GM19452 (cell line): ENCODE measurements at regions not wholly inside any gene's neighbourhood (a gene's known extent, or its start where the extent isn't known, plus 50 kb on each side); places are given as distances from the start of the nearest gene placed in this dataset.

Source experiments
- ATAC-seq: cut with Tn5 transposase; IDR thresholded peaks from one replicate; pipeline ENCODE4 v1.9.1; 2021; ENCODE audit not compliant: unreplicated experiment

DNA sequence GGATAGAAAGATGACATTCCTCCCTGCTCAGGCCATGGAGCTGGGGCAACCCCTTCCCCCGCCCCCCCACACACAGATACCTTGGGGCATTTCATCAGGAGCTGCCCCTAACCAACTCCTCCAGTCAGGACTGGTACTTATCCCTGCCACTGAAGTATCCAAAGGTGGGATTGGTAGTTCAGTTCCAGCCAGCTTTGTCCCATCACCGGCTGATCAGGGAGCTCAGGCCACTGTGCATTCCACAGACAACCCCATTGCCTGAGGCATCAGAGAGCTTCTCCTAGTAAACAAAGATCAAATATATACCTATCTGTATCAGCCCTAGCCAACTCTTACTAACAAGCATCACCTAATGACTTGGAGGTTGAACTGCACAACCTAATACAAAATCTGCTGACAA is 218.2 kb upstream of the FMR1 start:
- ATAC-seq = no peak

DNA sequence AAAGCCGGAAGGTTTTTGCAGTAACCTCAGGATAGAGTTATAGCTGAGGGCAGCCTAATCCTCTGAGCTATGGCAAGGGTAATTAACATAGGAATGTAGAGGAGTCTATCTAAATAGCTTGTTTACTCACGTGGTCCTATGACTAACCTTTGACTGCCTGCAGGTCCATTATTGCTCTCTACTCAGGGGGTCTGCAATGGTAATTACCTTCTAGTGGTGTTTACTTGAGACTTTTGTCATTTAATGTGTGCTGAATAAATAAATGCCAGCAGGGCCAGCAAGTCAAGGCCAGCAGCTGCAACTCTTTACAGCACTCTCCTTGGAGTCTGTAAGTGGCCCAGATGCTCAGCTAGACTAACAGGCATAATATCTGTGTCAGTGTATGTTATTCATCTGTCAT is 212.7 kb upstream of the FMR1 start:
- no peak for ATAC-seq

DNA sequence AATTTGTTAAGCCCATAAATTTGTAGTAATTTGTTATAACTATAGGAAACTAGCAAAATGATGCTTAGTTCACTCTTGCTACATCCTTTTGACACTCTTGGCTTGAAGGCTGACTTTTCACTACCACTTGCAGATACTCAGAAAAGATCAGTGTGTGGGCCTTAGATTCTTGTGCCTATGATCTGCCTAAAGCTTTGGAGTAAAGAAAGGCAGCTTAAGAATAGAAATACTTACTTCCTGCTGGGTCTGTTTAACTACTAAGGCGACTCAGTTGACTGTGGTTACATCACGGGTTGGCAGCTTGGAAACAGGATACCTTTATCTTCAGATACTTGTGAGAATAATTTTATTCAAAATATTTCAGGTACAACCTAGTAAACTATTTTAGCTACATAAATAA is 201.4 kb upstream of the FMR1 start:
- ATAC-seq = no peak

DNA sequence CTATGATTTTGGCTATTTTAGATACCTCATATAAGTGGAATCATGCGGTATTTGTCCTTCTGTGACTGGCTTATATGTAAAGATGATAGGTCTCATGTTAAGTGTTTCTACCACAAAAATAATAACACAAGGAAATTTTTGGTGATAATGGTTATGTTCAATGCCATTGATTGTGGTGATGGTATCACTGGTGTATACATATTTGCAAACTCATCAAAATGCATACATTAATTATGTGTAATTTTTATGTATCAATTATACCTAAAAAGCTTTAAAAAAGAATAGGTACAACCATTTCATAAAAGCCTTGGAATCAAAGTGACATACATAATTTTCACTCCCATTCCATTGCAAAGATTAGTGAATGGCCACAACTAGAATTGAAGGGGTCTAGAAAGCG is 178.3 kb upstream of the FMR1 start:
- no peak for ATAC-seq

DNA sequence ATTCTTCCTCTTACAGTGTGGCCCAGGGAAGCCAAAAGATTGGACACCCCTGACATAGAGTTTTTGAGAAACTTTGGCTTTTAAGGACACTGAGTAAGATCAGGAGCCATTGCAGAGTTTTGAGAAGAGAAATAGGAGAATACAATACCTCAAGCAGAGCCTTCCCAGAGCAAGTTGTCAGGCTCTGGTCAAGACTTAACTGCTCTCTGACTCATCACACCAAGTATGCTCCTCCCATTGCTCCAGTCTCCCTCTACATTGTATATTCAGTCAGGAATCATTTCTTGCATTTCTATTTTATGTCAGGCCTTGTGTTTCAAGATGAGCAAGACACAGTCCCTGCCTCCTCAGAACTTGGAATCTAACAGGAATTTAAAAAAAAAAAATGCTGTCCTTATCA is 176.4 kb upstream of the FMR1 start:
- ATAC-seq = no peak

DNA sequence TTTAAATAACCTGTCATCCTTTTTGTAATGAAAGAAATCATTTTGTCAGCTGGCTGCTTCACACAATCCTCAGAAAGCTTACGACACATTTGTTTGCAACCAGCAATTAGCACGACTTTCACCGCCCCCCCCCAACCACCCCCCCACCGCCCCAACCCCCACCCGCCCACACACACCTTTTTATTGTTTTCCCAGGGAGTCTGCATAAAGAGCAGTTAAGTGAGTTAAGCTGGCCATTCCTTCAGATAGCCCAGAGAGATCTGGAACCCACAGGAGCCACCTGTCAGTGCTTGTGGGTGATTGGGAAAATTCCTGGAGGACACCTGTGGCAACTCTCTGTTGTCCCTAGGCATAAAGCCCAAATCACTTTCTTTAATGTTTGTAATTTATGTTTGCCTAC is 175.7 kb upstream of the FMR1 start:
- no peak for ATAC-seq

DNA sequence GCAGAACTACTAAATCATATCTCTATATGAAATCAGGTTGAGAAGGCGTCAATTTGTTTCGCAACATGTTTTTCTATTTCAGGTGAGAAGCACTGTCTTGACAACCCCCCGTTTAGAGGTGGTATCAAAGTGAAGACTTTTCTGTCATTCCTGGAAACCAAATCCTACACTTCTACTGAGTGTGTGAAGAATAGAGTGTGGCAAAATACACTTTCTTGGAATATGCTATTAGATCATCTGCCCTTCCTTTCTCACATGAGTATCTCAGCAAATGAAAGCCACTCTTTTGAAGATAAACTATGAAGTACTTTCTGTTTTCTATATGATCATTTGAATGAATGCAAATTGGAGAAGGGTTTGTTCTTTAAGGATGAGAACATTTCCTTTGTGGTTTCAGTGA is 174.0 kb upstream of the FMR1 start:
- no peak for ATAC-seq

DNA sequence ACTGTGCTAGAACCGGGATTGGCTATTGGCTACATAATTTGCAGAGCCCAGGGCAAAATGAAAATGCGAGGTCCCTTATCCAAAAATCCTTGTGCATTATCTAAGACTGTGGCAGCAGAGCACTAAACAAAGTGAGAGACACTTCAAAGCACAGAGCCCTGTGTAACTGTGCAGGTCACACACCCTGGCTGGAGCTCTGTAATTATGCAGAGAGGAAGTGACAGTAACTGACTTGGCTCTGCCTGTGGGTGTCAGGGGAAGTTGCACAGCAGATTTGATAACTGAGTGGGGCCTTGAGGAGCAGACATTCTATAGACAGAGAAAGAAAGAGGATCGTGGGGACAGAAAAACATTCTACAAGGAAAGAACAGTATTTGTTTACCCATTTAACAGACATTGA is 173.5 kb upstream of the FMR1 start:
- ATAC-seq = no peak

DNA sequence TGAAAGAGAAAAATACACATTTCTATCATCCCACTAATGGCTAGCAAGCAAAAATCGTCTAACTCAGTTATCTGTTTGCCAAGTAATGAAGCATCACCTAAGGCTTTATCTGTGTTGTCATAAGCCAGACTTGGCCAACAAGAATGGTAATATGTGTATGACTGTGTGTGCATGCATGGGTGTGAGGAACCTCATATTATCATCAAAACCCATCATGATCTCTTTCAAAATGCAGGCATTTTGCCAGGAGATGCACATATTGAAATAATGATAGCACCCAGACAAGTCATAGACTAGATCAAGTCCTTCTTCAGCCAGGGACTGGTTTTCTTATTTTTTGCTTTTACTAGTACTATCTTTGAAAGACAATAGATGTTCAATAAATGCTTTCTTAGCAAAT is 172.5 kb upstream of the FMR1 start:
- no peak for ATAC-seq

DNA sequence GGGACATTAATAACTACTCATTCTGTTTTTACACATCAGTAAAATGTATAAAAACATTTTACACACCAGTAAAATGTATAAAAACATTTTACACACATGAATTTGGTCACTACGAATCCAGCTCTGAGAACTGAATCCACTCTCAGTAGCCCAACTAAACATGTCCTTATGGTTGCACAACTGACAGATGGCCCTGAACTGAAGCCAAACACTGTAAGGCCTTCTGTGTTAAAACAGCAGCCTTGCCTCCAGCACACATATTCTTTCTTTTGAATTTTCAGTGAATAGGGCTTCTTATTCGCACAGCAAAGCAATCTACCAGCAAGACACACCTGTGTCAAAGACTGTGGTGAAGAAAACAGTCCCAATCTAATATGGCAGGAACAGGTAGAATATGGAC is 169.9 kb upstream of the FMR1 start:
- ATAC-seq = no peak

DNA sequence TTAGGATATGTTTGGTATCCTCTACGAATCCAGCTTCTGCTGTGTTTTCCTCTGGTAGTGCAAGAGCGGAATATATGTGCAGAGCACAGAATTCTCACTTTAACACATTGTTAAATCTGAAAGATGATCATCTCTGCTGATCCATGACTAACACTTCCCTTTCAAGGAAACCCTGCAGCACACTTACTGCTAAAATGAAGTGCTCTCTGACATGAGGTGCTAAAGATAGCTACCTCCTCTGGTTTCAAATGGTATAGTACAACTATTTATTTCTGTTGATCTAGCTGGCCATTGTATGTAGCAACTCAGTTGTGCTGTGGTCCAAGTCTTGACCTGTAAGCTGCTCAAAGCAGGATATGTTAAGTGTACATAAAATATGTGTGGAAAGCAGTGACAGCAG is 162.4 kb upstream of the FMR1 start:
- no peak for ATAC-seq

DNA sequence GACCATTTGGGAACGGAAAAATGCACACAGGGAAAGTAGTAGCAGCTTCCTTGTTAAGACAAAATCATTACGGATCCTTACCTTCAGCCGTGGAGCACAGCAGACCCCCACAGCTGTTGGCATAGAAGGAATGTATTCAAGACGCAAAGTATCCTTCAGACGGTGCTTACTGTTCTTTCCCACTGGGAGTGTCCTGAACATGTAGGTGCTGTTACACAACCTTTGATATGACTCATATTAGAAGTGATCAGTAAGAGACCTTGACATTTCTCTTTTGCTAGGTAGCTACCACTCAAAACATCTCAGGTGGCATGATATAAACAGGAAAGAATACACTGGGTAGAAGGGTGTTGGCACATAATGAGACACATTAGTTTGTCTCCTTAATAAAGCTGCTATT is 154.0 kb upstream of the FMR1 start:
- ATAC-seq = no peak

DNA sequence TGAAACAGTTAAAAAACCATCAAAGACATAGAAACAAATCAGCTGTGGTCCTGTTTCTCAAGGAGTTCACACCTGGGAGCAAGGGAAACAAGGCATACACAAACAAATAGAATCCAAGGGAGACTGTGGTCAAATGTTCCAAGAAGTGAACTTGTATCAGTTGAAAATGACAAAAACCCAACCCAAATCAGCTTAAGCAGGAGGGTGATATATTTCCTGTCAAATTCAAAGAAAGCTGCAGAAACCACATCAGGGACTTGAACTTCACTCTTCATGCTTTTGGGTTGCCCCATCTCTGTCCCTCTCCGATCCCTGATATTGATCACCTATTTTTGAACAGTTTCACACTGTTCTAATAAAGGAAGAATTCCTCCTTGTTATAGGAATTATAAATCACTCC is 148.6 kb upstream of the FMR1 start:
- ATAC-seq = no peak

DNA sequence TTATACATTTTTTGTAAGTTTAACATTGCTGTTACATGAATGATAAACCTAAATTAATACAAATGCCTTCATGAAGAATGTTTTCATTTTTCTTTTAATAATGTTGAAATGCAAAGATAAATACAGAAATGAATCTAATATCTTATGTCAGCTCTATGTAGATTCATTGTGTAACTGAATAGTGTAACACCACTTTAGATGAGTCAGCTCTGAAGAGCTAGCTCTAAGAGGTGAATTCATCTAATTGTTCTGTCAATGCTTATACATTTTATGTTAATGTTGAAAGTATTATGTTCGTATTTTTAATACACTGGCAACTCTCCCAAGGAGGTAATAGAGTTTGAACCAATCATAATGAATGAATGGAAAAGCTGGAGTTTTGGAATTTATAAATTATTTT is 146.9 kb upstream of the FMR1 start:
- ATAC-seq = no peak

DNA sequence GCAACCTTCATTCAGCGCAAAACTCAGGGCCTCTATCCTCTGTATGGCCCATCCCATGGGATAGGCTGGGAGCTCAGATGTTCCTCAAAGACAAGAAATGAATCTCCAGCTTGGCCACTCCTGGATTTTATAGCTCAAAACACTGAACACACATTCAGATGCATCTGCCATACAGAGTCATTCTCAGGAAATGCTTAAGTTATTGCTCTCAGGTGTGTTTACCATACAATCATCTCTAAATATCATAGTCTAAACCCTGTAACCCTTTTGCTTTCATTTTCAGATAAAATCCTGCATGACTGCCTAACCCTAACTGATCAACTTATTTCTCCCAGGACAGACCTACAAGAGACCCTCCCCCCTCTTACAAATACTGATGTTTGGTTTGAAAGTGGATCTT is 140.9 kb upstream of the FMR1 start:
- ATAC-seq = no peak

DNA sequence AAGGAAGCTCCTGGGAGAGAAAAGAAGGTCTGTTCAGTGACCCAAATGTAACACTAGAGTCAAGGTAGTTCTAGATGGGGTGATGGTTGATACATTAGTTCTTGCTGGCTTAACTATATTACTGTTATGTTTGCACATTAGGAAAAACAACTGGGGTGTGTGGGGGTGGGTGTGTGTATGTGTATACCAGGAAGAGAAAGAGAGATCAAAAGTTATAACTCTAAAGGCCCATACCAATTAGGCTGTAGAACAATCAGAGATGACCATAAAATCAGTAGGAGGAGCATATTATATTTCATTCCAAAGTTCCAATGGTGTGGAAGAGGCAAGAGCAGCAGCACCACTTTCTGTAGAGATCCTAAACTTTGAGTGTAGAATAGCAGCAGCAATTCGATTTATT is 134.7 kb upstream of the FMR1 start:
- ATAC-seq = no peak

DNA sequence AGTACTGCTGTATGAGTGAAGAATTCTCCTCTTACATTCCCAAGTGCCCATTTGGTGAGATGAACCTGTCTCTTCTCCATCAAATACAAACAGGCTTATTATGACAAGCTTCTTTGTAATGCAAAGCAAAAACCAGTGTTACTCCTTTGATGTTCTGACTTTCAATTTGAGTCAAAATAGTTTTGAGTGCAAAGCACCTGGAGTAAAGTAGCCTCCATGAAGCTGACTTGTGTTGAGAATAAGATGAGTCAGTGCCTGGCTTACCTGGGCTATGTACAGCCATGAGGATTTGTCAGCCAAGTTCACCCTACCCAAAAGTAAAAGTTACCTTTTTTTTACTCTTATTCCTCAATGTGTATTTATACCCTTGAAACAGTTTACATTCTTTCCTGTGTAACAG is 132.5 kb upstream of the FMR1 start:
- ATAC-seq = no peak

DNA sequence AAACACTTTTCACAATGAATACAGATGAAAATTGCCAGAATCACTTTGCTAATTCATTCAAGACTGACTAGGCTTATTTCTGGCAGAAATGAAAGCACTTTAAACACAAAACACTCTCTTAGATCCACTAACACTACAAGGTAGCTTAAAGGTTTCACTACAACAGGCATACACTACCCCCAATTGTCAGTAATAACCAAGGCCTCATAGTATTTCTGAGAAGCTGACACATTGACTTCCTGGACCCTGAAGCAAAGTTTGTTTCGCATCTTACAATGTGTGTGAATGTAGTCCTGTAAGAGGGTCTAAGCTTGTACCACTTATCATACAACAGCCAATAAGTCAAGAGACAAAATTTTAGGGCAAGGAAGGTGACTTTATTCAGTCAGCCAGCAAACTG is 129.9 kb upstream of the FMR1 start:
- no peak for ATAC-seq

DNA sequence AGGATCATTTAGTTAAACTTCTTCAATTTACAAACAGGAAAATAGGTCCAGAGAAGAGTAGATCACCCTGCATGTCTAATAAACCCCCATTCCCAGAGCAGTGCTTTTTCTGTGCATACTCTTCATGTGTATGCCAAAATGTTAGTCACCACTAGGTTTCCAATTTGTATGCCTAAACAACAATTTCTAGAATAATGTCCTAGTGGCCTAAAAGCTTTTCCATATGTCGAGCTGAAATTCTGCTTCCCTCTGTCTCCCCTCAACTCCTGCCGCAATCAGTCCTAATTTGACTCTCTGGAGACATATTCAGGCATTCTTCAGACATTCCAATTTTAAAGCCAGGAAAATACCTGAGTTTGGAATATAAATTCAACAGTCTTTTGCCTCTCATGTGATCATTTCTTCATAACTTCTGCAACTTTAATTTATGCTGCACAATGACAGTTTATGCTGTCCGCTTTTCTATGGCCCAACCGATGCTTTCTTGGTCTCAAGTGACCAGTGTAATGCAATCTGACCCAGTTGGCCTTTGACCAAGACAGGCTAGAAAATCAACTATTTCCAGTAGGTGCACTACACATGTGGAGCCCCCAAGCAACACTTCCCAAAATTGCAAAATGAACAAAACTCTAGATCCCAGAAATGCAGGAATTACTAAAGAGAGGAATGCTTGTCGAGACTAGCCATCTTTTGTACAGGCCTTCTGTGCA is 122.9 kb upstream of the FMR1 start:
- ATAC-seq = no peak

DNA sequence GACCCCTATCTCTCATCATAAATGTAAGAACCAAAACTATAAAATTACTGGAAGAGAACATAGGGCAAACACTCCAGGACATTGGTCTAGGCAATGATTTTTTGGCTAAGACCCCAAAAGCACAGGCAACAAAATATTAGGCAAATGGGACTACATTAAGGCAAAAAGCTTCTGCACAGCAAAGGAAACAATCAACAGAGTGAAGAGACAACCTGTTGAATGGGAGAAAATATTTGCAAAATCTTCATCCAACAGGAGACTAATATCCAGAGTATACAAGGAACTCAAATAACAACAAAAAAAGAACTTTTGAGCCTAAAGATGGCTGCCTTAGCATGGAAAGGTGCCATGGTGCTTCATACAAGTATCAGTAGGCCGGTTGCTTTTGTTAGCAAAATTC is 111.1 kb upstream of the FMR1 start:
- ATAC-seq = no peak

DNA sequence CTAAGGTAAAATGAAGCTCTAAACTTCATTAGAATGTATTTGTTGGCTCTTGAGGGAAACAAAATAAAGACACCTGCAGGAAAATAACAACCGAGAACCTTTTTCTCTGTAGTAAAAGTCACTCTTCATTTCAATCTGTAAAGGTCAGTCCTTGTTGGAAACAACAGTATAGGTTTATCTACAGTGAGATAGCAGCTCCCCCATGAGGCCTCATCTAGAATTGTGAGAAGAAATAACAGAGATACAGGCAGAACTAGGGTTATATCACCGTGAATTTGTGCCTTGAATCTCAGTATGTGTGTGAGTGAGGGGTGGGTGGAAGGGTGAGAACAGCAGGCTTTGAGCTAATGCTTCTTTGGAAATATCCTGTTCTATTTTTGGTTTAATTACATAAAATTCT is 107.8 kb upstream of the FMR1 start:
- no peak for ATAC-seq

DNA sequence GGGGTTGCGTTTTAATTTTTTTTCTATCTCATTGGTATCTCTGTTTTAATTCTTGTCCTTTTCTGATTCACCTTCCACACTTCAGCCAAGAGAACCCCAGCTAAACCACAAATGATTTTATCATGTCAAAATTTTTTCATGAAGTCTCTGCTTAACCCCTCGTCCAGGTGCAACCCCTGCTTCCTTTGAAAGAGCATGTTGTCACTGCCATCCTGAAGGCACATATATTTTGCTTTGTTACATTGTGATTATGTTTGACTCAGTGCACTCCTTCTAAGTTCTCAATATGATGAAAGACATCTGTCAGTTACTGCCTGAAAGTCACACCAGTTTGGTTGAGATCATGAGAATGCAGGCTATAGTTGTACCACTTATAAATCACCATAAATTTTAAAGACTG is 99.9 kb upstream of the FMR1 start:
- ATAC-seq = no peak

DNA sequence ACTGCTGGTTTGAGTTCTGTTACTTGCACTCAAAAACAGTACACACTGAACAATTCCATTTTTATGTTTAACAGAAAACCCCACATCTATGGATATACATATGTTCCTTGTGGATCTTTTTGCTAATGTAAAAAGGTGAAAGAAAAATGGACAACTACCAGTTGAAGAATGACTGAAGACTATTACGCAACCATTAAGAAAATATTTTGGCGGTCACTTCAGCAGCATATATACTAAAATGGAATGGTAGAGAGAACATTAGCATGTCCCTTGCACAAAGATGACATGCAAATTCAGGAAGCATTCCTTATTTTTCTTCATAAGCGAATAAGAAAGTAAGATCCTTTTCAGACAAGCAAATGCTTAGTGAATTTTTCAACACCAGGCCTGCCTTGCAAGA is 84.6 kb upstream of the FMR1 start:
- ATAC-seq = no peak

DNA sequence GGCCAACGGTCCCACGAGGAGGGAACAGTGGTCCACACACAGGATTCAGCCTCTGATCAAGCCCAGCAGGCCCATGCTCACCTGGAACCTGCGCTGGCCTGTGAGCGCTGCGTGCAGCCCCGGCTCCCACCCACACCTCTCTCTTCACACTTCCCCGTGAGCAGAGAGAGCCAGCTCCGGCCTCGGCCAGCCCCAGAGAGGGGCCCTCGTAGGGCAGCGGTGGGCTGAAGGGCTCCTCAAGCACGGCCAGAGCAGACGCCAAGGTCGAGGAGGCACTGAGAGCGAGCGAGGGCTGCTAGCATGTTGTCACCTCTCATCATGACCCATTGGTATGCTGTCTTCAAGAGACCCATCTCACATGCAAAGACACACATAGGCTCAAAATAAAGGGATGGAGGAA is 83.0 kb upstream of the FMR1 start:
- no peak for ATAC-seq
